ENCODE measurements at regions not wholly inside any gene's neighbourhood (a gene's known extent, or its start where the extent isn't known, plus 50 kb on each side); places are given as distances from the start of the nearest gene placed in this dataset.

- Mint-ChIP-seq H3K27ac (ENCODE audit: unreplicated experiment) (no peak overlapping the region), H3K9me3 (ENCODE audit: low read depth) (peaks cover 58% of the 10 kb centered on the region), H3K36me3 (ENCODE audit: low read depth) (peaks cover 21% of the 10 kb centered on the region), H3K4me1 (ENCODE audit: low read depth) (peaks cover 3% of the 10 kb centered on the region), H3K27me3 (ENCODE audit: low read depth) (no peaks in the 10 kb centered on the region), H3K4me3 (ENCODE audit: unreplicated experiment) (no peak overlapping the region)
- no peak for TF ChIP-seq CTCF (IDR thresholded peaks at IDR 0.05)
- no peak for DNase-seq (ENCODE audit: low spot score)
These were observed 119.8 kb upstream of the LYZL1 start for GRCh38 chr10:29169021-29169420.

- DNase-seq (ENCODE audit: low spot score): no peak
- H3K4me3 Mint-ChIP-seq (ENCODE audit: unreplicated experiment): no peak overlapping the region
- H3K4me1 Mint-ChIP-seq (ENCODE audit: low read depth): no peaks in the 10 kb centered on the region
- no peak overlapping the region for H3K27ac Mint-ChIP-seq (ENCODE audit: unreplicated experiment)
- H3K9me3 Mint-ChIP-seq (ENCODE audit: low read depth): peaks cover 32% of the 10 kb centered on the region
- TF ChIP-seq CTCF (IDR thresholded peaks at IDR 0.05): no peak
- H3K36me3 Mint-ChIP-seq (ENCODE audit: low read depth): peaks cover 7% of the 10 kb centered on the region
- H3K27me3 Mint-ChIP-seq (ENCODE audit: low read depth): no peaks in the 10 kb centered on the region
These were observed 117.2 kb upstream of the LYZL1 start for GRCh38 chr10:29171717-29172116.

- H3K36me3 Mint-ChIP-seq (ENCODE audit: low read depth): peaks cover 5% of the 10 kb centered on the region
- peaks cover 18% of the 10 kb centered on the region for H3K9me3 Mint-ChIP-seq (ENCODE audit: low read depth)
- no peak for DNase-seq (ENCODE audit: low spot score)
- H3K27me3 Mint-ChIP-seq (ENCODE audit: low read depth): no peaks in the 10 kb centered on the region
- H3K4me3 Mint-ChIP-seq (ENCODE audit: unreplicated experiment): no peak overlapping the region
- TF ChIP-seq CTCF (IDR thresholded peaks at IDR 0.05): no peak
- H3K27ac Mint-ChIP-seq (ENCODE audit: unreplicated experiment): no peak overlapping the region
- no peaks in the 10 kb centered on the region for H3K4me1 Mint-ChIP-seq (ENCODE audit: low read depth)
These were observed 114.5 kb upstream of the LYZL1 start for GRCh38 chr10:29174389-29174788.

- Mint-ChIP-seq H3K27me3 (ENCODE audit: low read depth) (no peaks in the 10 kb centered on the region), H3K36me3 (ENCODE audit: low read depth) (no peaks in the 10 kb centered on the region), H3K27ac (ENCODE audit: unreplicated experiment) (no peak overlapping the region), H3K4me1 (ENCODE audit: low read depth) (peaks cover 2% of the 10 kb centered on the region), H3K4me3 (ENCODE audit: unreplicated experiment) (no peak overlapping the region), H3K9me3 (ENCODE audit: low read depth) (peaks cover 9% of the 10 kb centered on the region)
- TF ChIP-seq CTCF (IDR thresholded peaks at IDR 0.05): no peak
- no peak for DNase-seq (ENCODE audit: low spot score)
These were observed 111.7 kb upstream of the LYZL1 start for GRCh38 chr10:29176845-29177832.

- Mint-ChIP-seq H3K4me1 (ENCODE audit: low read depth) (peaks cover 3% of the 10 kb centered on the region), H3K9me3 (ENCODE audit: low read depth) (no peaks in the 10 kb centered on the region), H3K4me3 (ENCODE audit: unreplicated experiment) (no peak overlapping the region), H3K36me3 (ENCODE audit: low read depth) (no peaks in the 10 kb centered on the region), H3K27ac (ENCODE audit: unreplicated experiment) (no peak overlapping the region), H3K27me3 (ENCODE audit: low read depth) (no peaks in the 10 kb centered on the region)
- TF ChIP-seq CTCF (IDR thresholded peaks at IDR 0.05): no peak
- no peak for DNase-seq (ENCODE audit: low spot score)
These were observed 106.9 kb upstream of the LYZL1 start for GRCh38 chr10:29181936-29182335.
